HT-29 (cell line): ENCODE measurements at regions not wholly inside any gene's neighbourhood (a gene's known extent, or its start where the extent isn't known, plus 50 kb on each side); places are given as distances from the start of the nearest gene placed in this dataset.

ENCODE experiments used
- DNase-seq: peaks from one replicate; pipeline ENCODE4 v3.0.0-alpha.2; 2015; ENCODE audit warnings: low spot score

- no peak for DNase-seq
Measured at GRCh38 chr20:54272901-54273488, 65.1 kb downstream of the PFDN4 start.

- DNase-seq: peak; percentile 75
Measured at GRCh38 chr20:54275359-54276111, 67.6 kb downstream of the PFDN4 start.

GRCh38 chr20:54276577-54277169, 68.8 kb downstream of the PFDN4 start:
- DNase-seq: peak; percentile 69

- DNase-seq: no peak
Measured at GRCh38 chr20:54278262-54278661, 70.4 kb downstream of the PFDN4 start.

GRCh38 chr20:54282625-54283024, 74.7 kb downstream of the PFDN4 start:
- no peak for DNase-seq

GRCh38 chr20:54283253-54283652, 75.4 kb downstream of the PFDN4 start:
- no peak for DNase-seq

GRCh38 chr20:54284928-54285704, 77.2 kb downstream of the PFDN4 start:
- peak; percentile 15 for DNase-seq

GRCh38 chr20:54290636-54291035, 82.7 kb downstream of the PFDN4 start:
- no peak for DNase-seq

- no peak for DNase-seq
Measured at GRCh38 chr20:54291339-54292010, 83.6 kb downstream of the PFDN4 start.

- peak; percentile 77 for DNase-seq
Measured at GRCh38 chr20:54292185-54292584, 84.3 kb downstream of the PFDN4 start.

- no peak for DNase-seq
Measured at GRCh38 chr20:54293526-54293925, 85.6 kb downstream of the PFDN4 start.

GRCh38 chr20:54294094-54294493, 86.2 kb downstream of the PFDN4 start:
- DNase-seq: no peak

- DNase-seq: no peak
Measured at GRCh38 chr20:54295686-54296085, 87.8 kb downstream of the PFDN4 start.

- no peak for DNase-seq
Measured at GRCh38 chr20:54305421-54305820, 97.5 kb downstream of the PFDN4 start.

GRCh38 chr20:54306985-54307710, 99.3 kb downstream of the PFDN4 start:
- no peak for DNase-seq

- DNase-seq: no peak
Measured at GRCh38 chr20:54308804-54309203, 100.9 kb downstream of the PFDN4 start.

- no peak for DNase-seq
Measured at GRCh38 chr20:54318892-54319291, 111.0 kb downstream of the PFDN4 start.

GRCh38 chr20:54320148-54320607, 112.3 kb downstream of the PFDN4 start:
- peak; percentile 36 for DNase-seq

GRCh38 chr20:54321352-54322087, 113.6 kb downstream of the PFDN4 start:
- DNase-seq: no peak

GRCh38 chr20:54323227-54323734, 115.4 kb downstream of the PFDN4 start:
- DNase-seq: no peak
